ENCODE measurements at regions not wholly inside any gene's neighbourhood (a gene's known extent, or its start where the extent isn't known, plus 50 kb on each side); places are given as distances from the start of the nearest gene placed in this dataset.

- H3K4me1 ChIP-seq = no peaks in the 10 kb centered on the region
- no peak for TF ChIP-seq CTCF (IDR thresholded peaks at IDR 0.05; ENCODE audit: low read depth, low read length)
- H3K27me3 ChIP-seq = no peaks in the 10 kb centered on the region
- no peak overlapping the region for H3K4me3 ChIP-seq (ENCODE audit: low read depth, low read length)
- H3K36me3 ChIP-seq = no peaks in the 10 kb centered on the region
- no peaks in the 10 kb centered on the region for H3K9me3 ChIP-seq
- DNase-seq = peak; percentile 3
Measured at GRCh38 chr9:135245482-135246247, 158.2 kb downstream of the OLFM1 start.

- Histone ChIP-seq H3K36me3 (no peaks in the 10 kb centered on the region), H3K4me3 (ENCODE audit: low read depth, low read length) (no peak overlapping the region), H3K9me3 (no peaks in the 10 kb centered on the region), H3K4me1 (no peaks in the 10 kb centered on the region), H3K27me3 (no peaks in the 10 kb centered on the region)
- DNase-seq = peak; percentile 3
- TF ChIP-seq CTCF (IDR thresholded peaks at IDR 0.05; ENCODE audit: low read depth, low read length) = no peak
Measured at GRCh38 chr9:135246248-135247205, 159.1 kb downstream of the OLFM1 start.

- no peak for TF ChIP-seq CTCF (IDR thresholded peaks at IDR 0.05; ENCODE audit: low read depth, low read length)
- no peaks in the 10 kb centered on the region for H3K4me1 ChIP-seq
- no peak overlapping the region for H3K4me3 ChIP-seq (ENCODE audit: low read depth, low read length)
- peak; percentile 4 for DNase-seq
- no peaks in the 10 kb centered on the region for H3K27me3 ChIP-seq
- no peaks in the 10 kb centered on the region for H3K9me3 ChIP-seq
- no peaks in the 10 kb centered on the region for H3K36me3 ChIP-seq
Measured at GRCh38 chr9:135247227-135247930, 159.9 kb downstream of the OLFM1 start.

- peak; percentile 6 for DNase-seq
- no peak for TF ChIP-seq CTCF (IDR thresholded peaks at IDR 0.05; ENCODE audit: low read depth, low read length)
- Histone ChIP-seq H3K27me3 (no peaks in the 10 kb centered on the region), H3K36me3 (no peaks in the 10 kb centered on the region), H3K9me3 (no peaks in the 10 kb centered on the region), H3K4me1 (no peaks in the 10 kb centered on the region; the same call in 1 of the 2 replicates), H3K4me3 (ENCODE audit: low read depth, low read length) (no peak overlapping the region)
Measured at GRCh38 chr9:135248111-135248510, 160.6 kb downstream of the OLFM1 start.

GRCh38 chr9:135248721-135249120, 161.3 kb downstream of the OLFM1 start:
- H3K9me3 ChIP-seq = no peaks in the 10 kb centered on the region
- H3K27me3 ChIP-seq = no peaks in the 10 kb centered on the region
- DNase-seq = peak; percentile 3
- H3K4me1 ChIP-seq = no peaks in the 10 kb centered on the region; the same call in none of the 2 replicates
- no peaks in the 10 kb centered on the region for H3K36me3 ChIP-seq
- H3K4me3 ChIP-seq (ENCODE audit: low read depth, low read length) = no peak overlapping the region
- no peak for TF ChIP-seq CTCF (IDR thresholded peaks at IDR 0.05; ENCODE audit: low read depth, low read length)

All from BE2C (cell line).